ENCODE measurements at regions not wholly inside any gene's neighbourhood (a gene's known extent, or its start where the extent isn't known, plus 50 kb on each side); places are given as distances from the start of the nearest gene placed in this dataset.
"Not testable (repeated sequence)": the region's sequence is repeated elsewhere in the genome, so short reads cannot be mapped to it uniquely, and the experiment has no call there.

GRCh38 chr14:86954623-86955022 lies 1038.4 kb downstream of the GALC start:
- no peak for DNase-seq

DNA sequence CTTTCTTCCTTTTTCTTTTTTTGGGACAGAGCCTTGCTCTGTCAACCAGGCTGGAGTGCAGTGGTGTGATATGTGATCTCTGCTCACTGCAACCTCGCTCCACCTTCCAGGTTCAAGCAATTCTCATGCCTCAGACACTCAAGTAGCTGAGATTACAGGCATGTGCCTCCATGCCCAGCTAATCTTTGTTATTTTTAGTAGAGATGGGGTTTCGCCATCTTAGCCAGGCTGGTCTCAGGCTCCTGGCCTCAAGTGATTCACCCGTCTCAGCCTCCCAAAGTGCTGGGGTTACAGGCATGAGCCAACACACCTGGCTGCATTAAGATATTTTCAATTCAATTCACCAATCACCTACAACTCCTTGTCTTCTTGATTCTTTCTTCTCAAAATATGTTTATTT lies 1046.5 kb downstream of the GALC start:
- DNase-seq: no peak

- no peak for DNase-seq
Observed at GRCh38 chr14:86944434-86944833, 1048.5 kb downstream of the GALC start.

GRCh38 chr14:86943391-86944365 lies 1049.3 kb downstream of the GALC start:
- no peak for DNase-seq

GRCh38 chr14:86942936-86943335 lies 1050.0 kb downstream of the GALC start:
- DNase-seq: no peak

DNA sequence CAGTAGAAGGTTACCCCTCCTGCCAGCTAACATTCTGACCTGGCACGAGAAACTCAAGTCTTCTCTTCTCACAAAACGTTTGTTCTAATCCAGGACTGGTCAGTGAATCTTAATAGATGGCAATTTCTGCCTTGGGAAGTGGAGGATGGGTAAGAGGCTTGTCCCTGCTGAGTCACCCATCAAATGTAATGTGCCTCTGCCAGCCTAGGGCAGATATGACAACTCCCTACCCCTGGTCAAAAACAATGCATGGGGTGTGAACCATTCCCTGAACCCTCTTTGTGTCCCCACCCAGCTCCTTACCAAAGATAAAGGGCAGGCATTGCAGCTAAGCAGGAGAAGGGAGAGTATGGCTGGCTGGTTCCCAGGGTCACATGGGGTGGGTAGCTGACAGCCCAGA lies 1052.9 kb downstream of the GALC start:
- no peak for DNase-seq

DNA sequence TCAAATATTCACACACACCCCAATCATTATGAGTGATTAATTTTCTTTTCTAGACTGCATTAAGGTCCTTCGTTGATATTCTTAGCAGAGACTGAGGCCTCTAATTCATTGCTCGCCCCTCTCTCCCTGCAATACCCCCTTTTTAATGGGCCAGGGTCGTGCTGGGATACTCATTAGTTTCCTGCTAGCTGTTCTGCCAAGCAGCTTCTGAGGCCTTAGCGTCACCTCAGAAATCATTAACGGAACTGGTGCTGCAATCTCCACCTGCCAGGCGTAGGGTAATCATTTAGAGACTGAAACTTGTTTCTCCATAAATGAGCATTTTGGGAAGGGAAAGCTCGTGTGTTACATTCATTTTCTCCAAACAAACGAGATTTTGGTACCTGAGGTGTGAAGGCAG lies 1054.7 kb downstream of the GALC start:
- no peak for DNase-seq

DNA sequence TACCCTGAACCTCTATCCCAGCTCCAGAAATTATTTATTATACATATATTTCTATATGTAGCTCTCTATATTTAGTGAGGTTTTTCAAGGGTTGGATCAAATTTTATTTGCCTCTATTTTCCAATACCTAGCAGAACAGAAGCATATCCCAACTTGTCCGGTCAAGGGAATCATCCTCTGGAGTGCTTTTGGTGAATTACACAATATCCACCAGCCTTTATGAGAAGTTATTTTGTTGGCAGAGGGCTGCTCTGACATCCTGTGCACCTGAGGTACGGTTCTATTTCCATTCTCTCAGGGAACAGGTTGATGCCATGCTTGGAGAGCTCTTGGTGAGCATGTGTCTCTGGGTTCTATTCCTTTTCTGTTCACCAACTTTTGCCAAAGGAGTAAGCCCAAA lies 1056.4 kb downstream of the GALC start:
- DNase-seq: no peak

DNA sequence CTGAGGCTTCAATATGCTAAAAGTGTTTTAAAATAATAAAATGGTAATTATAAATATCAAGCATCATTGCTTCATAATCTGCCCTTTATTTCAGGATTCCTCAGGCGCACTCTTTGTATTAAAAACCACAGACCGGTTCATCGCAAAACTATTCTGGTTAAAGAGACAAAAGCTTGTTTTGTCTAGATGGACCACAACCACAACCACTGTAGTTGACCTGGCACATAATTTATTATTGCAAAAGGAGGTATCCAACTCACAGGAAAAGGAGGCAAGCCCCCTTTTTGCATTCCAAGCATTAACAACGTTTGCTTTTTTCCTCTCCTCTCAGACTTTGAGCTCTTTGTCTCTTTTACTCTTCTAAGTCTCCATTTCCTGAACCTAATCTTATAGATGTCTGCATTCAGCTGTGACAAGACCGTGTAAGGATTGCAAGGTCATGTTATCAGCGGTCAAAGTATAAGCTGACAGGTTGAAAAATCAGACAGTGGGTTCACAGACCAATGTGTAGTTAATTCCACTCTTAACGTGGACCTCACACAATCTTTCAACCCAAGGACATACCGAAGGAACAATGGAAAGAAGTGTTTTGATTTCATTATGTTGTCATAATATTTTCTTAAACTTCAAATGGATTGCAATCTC lies 1057.6 kb downstream of the GALC start:
- DNase-seq: peak; percentile 52

GRCh38 chr14:86933958-86934595 lies 1058.9 kb downstream of the GALC start:
- no peak for DNase-seq

DNA sequence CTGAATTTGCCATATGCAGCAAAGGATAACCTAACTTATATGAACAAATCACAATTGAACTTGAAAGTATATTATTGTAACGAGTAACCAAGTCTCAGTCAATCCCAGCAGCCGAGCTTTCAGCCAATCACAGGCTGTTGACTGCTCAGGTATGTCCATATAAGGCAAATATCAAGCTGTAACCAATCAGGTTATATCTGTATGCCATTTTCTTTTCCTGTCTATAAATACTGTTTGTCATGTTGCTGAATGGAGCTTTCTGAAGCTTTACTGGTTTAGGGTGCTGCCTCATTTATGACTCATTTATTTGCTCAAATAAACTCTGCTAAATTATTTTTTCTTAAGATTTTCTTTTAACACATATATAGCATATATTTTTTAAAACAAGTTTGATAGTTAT lies 1059.5 kb downstream of the GALC start:
- peak; percentile 11 for DNase-seq

DNA sequence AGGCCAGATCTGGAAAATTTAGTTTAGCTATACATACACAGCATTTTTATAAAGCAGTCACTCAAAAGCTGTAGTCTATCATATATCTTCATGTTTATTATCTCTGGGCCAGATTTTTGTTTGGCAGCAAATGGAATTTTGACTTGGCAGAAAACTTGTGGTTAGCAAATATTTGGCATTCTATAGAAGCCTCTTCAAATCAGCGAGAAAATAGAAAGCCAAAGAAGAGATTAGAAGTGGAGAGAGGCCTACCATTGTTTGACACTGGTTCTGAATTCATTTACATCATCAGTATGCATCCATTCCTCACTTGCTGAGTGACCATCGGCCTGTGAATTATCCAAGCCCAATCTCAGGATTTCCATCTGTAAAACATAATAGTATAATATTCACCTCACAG lies 1077.6 kb downstream of the GALC start:
- DNase-seq: peak; percentile 61

- DNase-seq: peak; percentile 17
Observed at GRCh38 chr14:86912709-86913108, 1080.3 kb downstream of the GALC start.

DNA sequence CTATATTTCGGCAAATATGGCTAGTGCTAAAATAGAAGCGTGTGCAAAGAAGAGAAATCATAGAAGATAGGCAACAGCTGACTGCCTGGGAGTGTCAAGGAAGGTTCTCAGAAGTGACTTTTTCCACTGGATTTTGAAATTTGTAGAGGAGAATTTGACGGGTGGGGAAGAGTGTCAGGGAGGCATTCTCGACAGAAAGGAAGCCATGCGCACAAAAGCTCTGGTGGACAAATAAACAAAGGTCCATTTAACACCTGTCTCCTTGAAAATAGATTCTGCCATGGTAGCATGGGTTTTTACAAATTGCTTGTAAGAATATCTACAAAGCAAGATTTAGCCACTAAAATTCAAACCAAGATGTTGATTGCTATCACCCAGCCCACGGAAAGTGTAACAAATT lies 1081.5 kb downstream of the GALC start:
- DNase-seq: no peak

GRCh38 chr14:86905386-86905926 lies 1087.5 kb downstream of the GALC start:
- not testable (repeated sequence) for DNase-seq

GRCh38 chr14:86902176-86902950 lies 1090.6 kb downstream of the GALC start:
- no peak for DNase-seq

DNA sequence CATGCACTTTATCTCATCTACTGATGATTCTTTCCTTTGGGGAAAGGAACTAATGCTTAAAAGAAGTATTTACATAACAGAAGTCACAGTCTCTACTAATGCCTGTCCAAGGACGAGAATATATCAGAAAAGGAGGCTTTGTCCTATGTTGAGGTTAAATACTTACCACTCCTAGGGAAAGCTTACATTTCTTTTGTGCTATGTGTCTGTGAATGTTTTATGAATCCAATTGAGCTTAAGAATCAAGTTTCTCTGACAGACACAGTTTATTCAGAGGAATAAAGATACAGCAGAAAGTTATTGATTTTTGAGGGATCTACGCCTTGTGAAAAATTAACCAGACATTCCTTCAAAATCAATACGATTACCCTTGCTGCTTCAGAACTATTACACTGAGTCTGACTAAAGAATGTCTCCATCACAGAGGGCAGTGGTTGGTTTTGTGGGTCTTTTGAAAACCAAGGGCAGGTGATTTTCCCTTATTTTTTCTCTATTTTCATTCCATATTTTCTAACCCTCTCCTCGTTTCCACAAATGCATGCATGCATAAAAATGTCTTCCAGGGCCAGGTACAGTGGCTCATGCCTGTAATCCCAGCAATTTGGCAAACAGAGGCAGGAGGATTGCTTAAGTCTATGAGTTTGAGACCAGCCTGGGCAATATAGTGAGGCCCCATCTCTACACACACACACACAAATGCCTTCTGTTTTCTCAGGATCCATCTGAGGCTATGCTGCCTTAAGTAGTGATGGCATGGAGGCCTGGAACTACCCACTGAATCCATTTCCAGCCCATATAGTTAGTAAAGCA lies 1095.1 kb downstream of the GALC start:
- DNase-seq: no peak

GRCh38 chr14:86897224-86897623 lies 1095.8 kb downstream of the GALC start:
- no peak for DNase-seq

- no peak for DNase-seq
Observed at GRCh38 chr14:86896701-86897100, 1096.3 kb downstream of the GALC start.

GRCh38 chr14:86892152-86892956 lies 1100.6 kb downstream of the GALC start:
- DNase-seq: peak; percentile 3

GRCh38 chr14:86885280-86885679 lies 1107.7 kb downstream of the GALC start:
- no peak for DNase-seq
